COLO668 (cell line): ENCODE measurements at regions not wholly inside any gene's neighbourhood (a gene's known extent, or its start where the extent isn't known, plus 50 kb on each side); places are given as distances from the start of the nearest gene placed in this dataset.

Experiments
- DNase-seq: peaks from one replicate; lab custom pipeline; 2025; ENCODE audit not compliant: unreplicated experiment; lab: John Stamatoyannopoulos, UW

GRCh38 chr4:181161669-181162068, 1081.5 kb upstream of the TENM3 start:
- no peak for DNase-seq

- no peak for DNase-seq
These were observed 1080.9 kb upstream of the TENM3 start for GRCh38 chr4:181162266-181162665.

- no peak for DNase-seq
These were observed 1080.5 kb upstream of the TENM3 start for GRCh38 chr4:181162676-181163075.

- no peak for DNase-seq
These were observed 1076.3 kb upstream of the TENM3 start for GRCh38 chr4:181166742-181167399.

GRCh38 chr4:181168011-181168805, 1075.0 kb upstream of the TENM3 start:
- DNase-seq, result no peak

GRCh38 chr4:181173046-181173445, 1070.2 kb upstream of the TENM3 start:
- no peak for DNase-seq

- no peak for DNase-seq
These were observed 1066.9 kb upstream of the TENM3 start for GRCh38 chr4:181176306-181176705.

- no peak for DNase-seq
These were observed 1061.9 kb upstream of the TENM3 start for GRCh38 chr4:181181331-181181730.

GRCh38 chr4:181189751-181190150, 1053.5 kb upstream of the TENM3 start:
- no peak for DNase-seq

- no peak for DNase-seq
These were observed 1049.9 kb upstream of the TENM3 start for GRCh38 chr4:181193131-181193930.

- DNase-seq, result no peak
These were observed 1049.1 kb upstream of the TENM3 start for GRCh38 chr4:181194096-181194495.

- DNase-seq, result no peak
These were observed 1043.1 kb upstream of the TENM3 start for GRCh38 chr4:181200076-181200475.

- peak; percentile 30 for DNase-seq
These were observed 1041.0 kb upstream of the TENM3 start for GRCh38 chr4:181202240-181202639.

GRCh38 chr4:181204109-181204508, 1039.1 kb upstream of the TENM3 start:
- no peak for DNase-seq

GRCh38 chr4:181213551-181213950, 1029.7 kb upstream of the TENM3 start:
- DNase-seq, result no peak

- no peak for DNase-seq
These were observed 1026.7 kb upstream of the TENM3 start for GRCh38 chr4:181216501-181216900.

- no peak for DNase-seq
These were observed 1023.3 kb upstream of the TENM3 start for GRCh38 chr4:181219783-181220416.

GRCh38 chr4:181224852-181225251, 1018.4 kb upstream of the TENM3 start:
- DNase-seq, result no peak

- DNase-seq, result no peak
These were observed 1017.5 kb upstream of the TENM3 start for GRCh38 chr4:181225616-181226261.

GRCh38 chr4:181234951-181235680, 1008.1 kb upstream of the TENM3 start:
- DNase-seq, result no peak
